Loucy (cell line): ENCODE measurements at regions not wholly inside any gene's neighbourhood (a gene's known extent, or its start where the extent isn't known, plus 50 kb on each side); places are given as distances from the start of the nearest gene placed in this dataset.

Experiments used
- H2AFZ ChIP-seq: fragments of 200-600 bp; sonication (generic); 2 replicates; pipeline ENCODE4 v1.6.0; 2016; ENCODE audit warnings: antibody characterized with exemption, mild to moderate bottlenecking, low read length, moderate library complexity
- H3F3A ChIP-seq: fragments of 200-600 bp; 2 replicates; pipeline ENCODE4 v1.6.0; 2016; ENCODE audit warnings: antibody characterized with exemption, low read depth, mild to moderate bottlenecking
- H3K27me3 ChIP-seq: fragments of 200-600 bp; sonication (generic); 2 replicates; pipeline ENCODE4 v1.6.1; 2014; ENCODE audit warnings: low read length, mild to moderate bottlenecking; ENCODE audit not compliant: insufficient read depth, poor library complexity, severe bottlenecking
- H3K36me3 ChIP-seq: fragments of 200-600 bp; sonication (generic); 2 replicates; pipeline ENCODE4 v1.6.1; 2016; ENCODE audit warnings: low read length; ENCODE audit not compliant: insufficient read depth
- H3K4me1 ChIP-seq: fragments of 200-600 bp; sonication (generic); 2 replicates; pipeline ENCODE4 v1.5.1; 2014; ENCODE audit warnings: low read length, mild to moderate bottlenecking; ENCODE audit not compliant: insufficient read depth, poor library complexity, severe bottlenecking
- H3K4me2 ChIP-seq: fragments of 200-600 bp; sonication (generic); 2 replicates; pipeline ENCODE4 v1.6.0; 2014; ENCODE audit warnings: antibody characterized with exemption, low read length, low read depth, mild to moderate bottlenecking; ENCODE audit not compliant: poor library complexity, severe bottlenecking
- H3K4me3 ChIP-seq: fragments of 200-600 bp; sonication (generic); 2 replicates; pipeline ENCODE4 v1.5.1; 2014; ENCODE audit warnings: low read length, mild to moderate bottlenecking, mixed read lengths; ENCODE audit not compliant: poor library complexity, severe bottlenecking
- H3K79me2 ChIP-seq: fragments of 200-600 bp; sonication (generic); 2 replicates; pipeline ENCODE4 v1.6.1; 2014; ENCODE audit warnings: low read length; ENCODE audit not compliant: insufficient read depth
- H3K9ac ChIP-seq: fragments of 200-600 bp; sonication (generic); 2 replicates; pipeline ENCODE4 v1.6.0; 2014; ENCODE audit warnings: mild to moderate bottlenecking, low read depth, low read length, moderate library complexity; ENCODE audit not compliant: poor library complexity, severe bottlenecking
- H3K9me2 ChIP-seq: fragments of 200-600 bp; sonication (generic); replicated peaks from 2 replicates; pipeline ENCODE4 v1.6.1; 2016; ENCODE audit warnings: low read depth, low read length, mixed read lengths
- H3K9me3 ChIP-seq: fragments of 200-600 bp; sonication (generic); 2 replicates; pipeline ENCODE4 v1.6.1; 2014; ENCODE audit warnings: mild to moderate bottlenecking, antibody characterized with exemption, low read length, low read depth; ENCODE audit not compliant: insufficient read depth
- H4K20me1 ChIP-seq: fragments of 200-600 bp; sonication (generic); 2 replicates; pipeline ENCODE4 v1.6.0; 2014; ENCODE audit warnings: antibody characterized with exemption, low read length, mild to moderate bottlenecking; ENCODE audit not compliant: insufficient read depth, poor library complexity, severe bottlenecking
- EZH2phosphoT487 ChIP-seq: fragments of 200-600 bp; IDR thresholded peaks from 2 replicates; pipeline ENCODE4 v1.6.1; 2018; ENCODE audit warnings: antibody characterized with exemption, mild to moderate bottlenecking, moderate library complexity, borderline replicate concordance
- TF ChIP-seq, protein P1 (sequence below): fragments of 200-600 bp; sonication (generic); conservative IDR thresholded peaks from 2 replicates; pipeline ENCODE4 v1.5.1; 2014; ENCODE audit warnings: mild to moderate bottlenecking, antibody characterized with exemption, low read length

DNA sequence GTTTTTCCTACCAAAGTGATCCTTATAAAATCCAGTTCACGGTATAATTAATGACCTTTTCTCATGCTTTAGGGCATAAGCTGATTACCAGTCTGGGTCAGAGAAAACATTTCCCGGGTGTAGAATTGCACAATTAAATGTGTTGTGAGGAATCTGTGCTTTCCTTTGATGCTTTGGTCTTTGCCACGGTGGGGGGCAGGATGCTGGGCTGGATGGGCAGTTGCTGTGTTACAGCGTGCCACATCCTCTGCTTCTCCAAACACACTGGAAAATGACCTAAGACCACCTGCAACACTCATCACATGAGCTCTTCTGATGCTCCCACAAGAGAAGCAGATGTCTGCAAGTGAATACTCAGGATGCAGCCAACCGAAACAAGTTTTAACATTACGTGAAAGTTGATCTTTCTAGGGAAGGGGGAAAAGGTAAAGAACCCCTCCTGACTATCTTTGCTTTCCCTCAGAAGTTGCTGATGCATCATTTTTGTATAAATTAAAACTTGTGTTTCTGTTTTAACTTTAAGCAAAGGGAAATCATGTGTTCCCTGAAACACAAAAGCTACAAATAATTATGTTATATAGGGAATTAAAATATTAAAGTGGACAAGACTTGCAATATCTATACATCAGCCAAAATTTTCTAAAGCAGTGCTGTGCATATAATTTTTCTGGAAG is 515.3 kb upstream of the NR5A2 start:
- Histone ChIP-seq H2AFZ (no peak overlapping the region), H4K20me1 (no peaks in the 10 kb centered on the region), H3K36me3 (no peaks in the 10 kb centered on the region), H3K4me3 (no peak overlapping the region), H3K4me1 (no peaks in the 10 kb centered on the region), H3F3A (no peaks in the 10 kb centered on the region), H3K9ac (no peak overlapping the region), H3K9me3 (no peaks in the 10 kb centered on the region), H3K4me2 (no peak overlapping the region), H3K27me3 (no peaks in the 10 kb centered on the region), H3K9me2 (no peaks in the 10 kb centered on the region), H3K79me2 (no peaks in the 10 kb centered on the region)
- TF ChIP-seq EZH2phosphoT487 = no peak
- TF ChIP-seq, protein P1, sequence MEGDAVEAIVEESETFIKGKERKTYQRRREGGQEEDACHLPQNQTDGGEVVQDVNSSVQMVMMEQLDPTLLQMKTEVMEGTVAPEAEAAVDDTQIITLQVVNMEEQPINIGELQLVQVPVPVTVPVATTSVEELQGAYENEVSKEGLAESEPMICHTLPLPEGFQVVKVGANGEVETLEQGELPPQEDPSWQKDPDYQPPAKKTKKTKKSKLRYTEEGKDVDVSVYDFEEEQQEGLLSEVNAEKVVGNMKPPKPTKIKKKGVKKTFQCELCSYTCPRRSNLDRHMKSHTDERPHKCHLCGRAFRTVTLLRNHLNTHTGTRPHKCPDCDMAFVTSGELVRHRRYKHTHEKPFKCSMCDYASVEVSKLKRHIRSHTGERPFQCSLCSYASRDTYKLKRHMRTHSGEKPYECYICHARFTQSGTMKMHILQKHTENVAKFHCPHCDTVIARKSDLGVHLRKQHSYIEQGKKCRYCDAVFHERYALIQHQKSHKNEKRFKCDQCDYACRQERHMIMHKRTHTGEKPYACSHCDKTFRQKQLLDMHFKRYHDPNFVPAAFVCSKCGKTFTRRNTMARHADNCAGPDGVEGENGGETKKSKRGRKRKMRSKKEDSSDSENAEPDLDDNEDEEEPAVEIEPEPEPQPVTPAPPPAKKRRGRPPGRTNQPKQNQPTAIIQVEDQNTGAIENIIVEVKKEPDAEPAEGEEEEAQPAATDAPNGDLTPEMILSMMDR = no peak

DNA sequence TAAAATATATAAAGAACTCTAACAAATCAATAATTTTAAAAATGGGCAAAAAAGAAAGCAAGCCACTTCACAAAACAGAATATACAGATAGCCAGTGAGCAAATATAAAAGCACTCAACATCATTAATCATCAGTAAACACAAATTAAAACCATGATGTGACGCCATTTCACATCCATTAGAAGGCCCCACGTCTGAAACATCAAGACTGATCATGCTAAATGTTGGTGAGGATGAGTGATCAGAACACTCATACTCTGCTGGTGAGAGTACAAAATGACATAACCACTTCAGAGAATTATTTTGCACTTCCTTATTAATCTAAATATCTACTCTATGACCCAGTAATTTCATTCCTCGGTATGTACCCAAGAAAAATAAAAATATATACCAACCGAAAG is 512.2 kb upstream of the NR5A2 start:
- Histone ChIP-seq H3K4me3 (no peak overlapping the region), H4K20me1 (no peaks in the 10 kb centered on the region), H3K9me3 (no peaks in the 10 kb centered on the region), H3K79me2 (no peaks in the 10 kb centered on the region), H2AFZ (no peak overlapping the region), H3K36me3 (no peaks in the 10 kb centered on the region), H3K9me2 (no peaks in the 10 kb centered on the region), H3K9ac (no peak overlapping the region), H3K4me2 (no peak overlapping the region), H3K4me1 (no peaks in the 10 kb centered on the region), H3K27me3 (no peaks in the 10 kb centered on the region), H3F3A (no peaks in the 10 kb centered on the region)
- TF ChIP-seq, protein P1 = no peak
- no peak for TF ChIP-seq EZH2phosphoT487

DNA sequence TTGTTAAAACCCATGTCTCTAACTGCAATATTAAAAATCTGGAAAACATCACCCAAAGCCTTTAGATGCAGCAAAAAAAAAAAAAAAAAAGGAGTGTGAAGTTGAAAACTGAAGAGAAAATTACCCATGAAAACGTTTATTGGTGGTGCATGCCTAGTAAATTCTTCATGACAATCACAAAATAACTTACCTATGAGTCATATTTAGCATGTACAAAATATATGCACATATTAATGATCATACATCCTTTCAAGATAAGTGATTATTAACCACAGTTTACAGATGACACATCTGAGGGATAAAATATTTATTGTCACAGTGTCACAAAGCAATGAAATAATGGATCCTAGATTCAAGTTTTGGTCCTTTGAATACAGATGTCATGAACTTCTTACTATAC is 505.2 kb upstream of the NR5A2 start:
- Histone ChIP-seq H3K4me1 (no peaks in the 10 kb centered on the region), H3K9me3 (no peaks in the 10 kb centered on the region), H2AFZ (no peak overlapping the region), H3K9ac (no peak overlapping the region), H4K20me1 (no peaks in the 10 kb centered on the region), H3K79me2 (no peaks in the 10 kb centered on the region), H3F3A (no peaks in the 10 kb centered on the region), H3K4me3 (no peak overlapping the region), H3K4me2 (no peak overlapping the region), H3K27me3 (no peaks in the 10 kb centered on the region), H3K36me3 (no peaks in the 10 kb centered on the region), H3K9me2 (no peaks in the 10 kb centered on the region)
- no peak for TF ChIP-seq EZH2phosphoT487
- TF ChIP-seq, protein P1 = no peak
